ENCODE measurements at regions not wholly inside any gene's neighbourhood (a gene's known extent, or its start where the extent isn't known, plus 50 kb on each side); places are given as distances from the start of the nearest gene placed in this dataset.

- no peak for DNase-seq (ENCODE audit: low spot score)
- ChIA-PET POLR2A (ENCODE audit: low non-redundant PET) (no interaction called here), CTCF (no interaction called here)
- no peak for TF ChIP-seq CTCF (conservative IDR thresholded peaks at IDR 0.05; ENCODE audit: low read depth)
- no peak overlapping the region for H3K27ac ChIP-seq
These were observed 145.2 kb upstream of the PFKP start for GRCh38 chr10:2921956-2922680.

GRCh38 chr10:2920637-2921036 lies 146.7 kb upstream of the PFKP start:
- H3K27ac ChIP-seq = no peak overlapping the region

GRCh38 chr10:2920168-2920567 lies 147.2 kb upstream of the PFKP start:
- ChIA-PET CTCF (no interaction called here), POLR2A (ENCODE audit: low non-redundant PET) (interaction anchor here (0.7 kb wide), 1 partner anchor 1279 kb away, joined by 15 read pairs; no protein-coding TSS in a partner anchor)
- TF ChIP-seq CTCF (conservative IDR thresholded peaks at IDR 0.05; ENCODE audit: low read depth) = no peak
- DNase-seq (ENCODE audit: low spot score) = no peak
- H3K27ac ChIP-seq = no peak overlapping the region

More at GRCh38 chr10:2920637-2921036, 146.7 kb upstream of the PFKP start:
- CTCF ChIA-PET = no interaction called here
- POLR2A ChIA-PET (ENCODE audit: low non-redundant PET) = no interaction called here
- DNase-seq (ENCODE audit: low spot score) = no peak
- TF ChIP-seq CTCF (conservative IDR thresholded peaks at IDR 0.05; ENCODE audit: low read depth) = no peak

- POLR2A ChIA-PET (ENCODE audit: low non-redundant PET) = no interaction called here
- H3K27ac ChIP-seq = no peak overlapping the region
- no peak for TF ChIP-seq CTCF (conservative IDR thresholded peaks at IDR 0.05; ENCODE audit: low read depth)
- no peak for DNase-seq (ENCODE audit: low spot score)
- CTCF ChIA-PET = interaction anchor here (0.6 kb wide), 1 partner anchor 51 kb away, joined by 5 read pairs; no protein-coding TSS in a partner anchor
These were observed 148.3 kb upstream of the PFKP start for GRCh38 chr10:2919016-2919415.

GRCh38 chr10:2918489-2918888 lies 148.9 kb upstream of the PFKP start:
- TF ChIP-seq CTCF (conservative IDR thresholded peaks at IDR 0.05; ENCODE audit: low read depth) = no peak
- ChIA-PET POLR2A (ENCODE audit: low non-redundant PET) (no interaction called here), CTCF (interaction anchor here (0.6 kb wide), 1 partner anchor 50 kb away, joined by 5 read pairs; no protein-coding TSS in a partner anchor)
- no peak overlapping the region for H3K27ac ChIP-seq
- DNase-seq (ENCODE audit: low spot score) = no peak

GRCh38 chr10:2917926-2918325 lies 149.4 kb upstream of the PFKP start:
- ChIA-PET POLR2A (ENCODE audit: low non-redundant PET) (no interaction called here), CTCF (no interaction called here)
- TF ChIP-seq CTCF (conservative IDR thresholded peaks at IDR 0.05; ENCODE audit: low read depth) = no peak
- no peak for DNase-seq (ENCODE audit: low spot score)
- no peak overlapping the region for H3K27ac ChIP-seq
